Osteoblast (primary cell): ENCODE measurements at regions not wholly inside any gene's neighbourhood (a gene's known extent, or its start where the extent isn't known, plus 50 kb on each side); places are given as distances from the start of the nearest gene placed in this dataset.

Source experiments
- DNase-seq: peaks from one replicate; pipeline ENCODE4 v3.0.0; 2011; ENCODE audit warnings: low spot score, mixed read lengths; ENCODE audit not compliant: insufficient read length; ENCODE audit errors: missing footprints
- H2AFZ ChIP-seq: 2 replicates; pipeline ENCODE4 v1.6.0; 2011; ENCODE audit warnings: mild to moderate bottlenecking, low read length
- H3K27ac ChIP-seq: 2 replicates; pipeline ENCODE4 v1.5.1; 2011; ENCODE audit warnings: mild to moderate bottlenecking, low read depth, low read length, moderate library complexity
- H3K27me3 ChIP-seq: 2 replicates; pipeline ENCODE4 v1.6.0; 2012; ENCODE audit warnings: mild to moderate bottlenecking, control low read depth, inconsistent platforms, low read length, moderate library complexity; ENCODE audit not compliant: insufficient read depth
- H3K36me3 ChIP-seq: 2 replicates; pipeline ENCODE4 v1.5.1; 2011; ENCODE audit warnings: mild to moderate bottlenecking, low read length, control low read depth, moderate library complexity; ENCODE audit not compliant: insufficient read depth
- H3K4me1 ChIP-seq: 2 replicates; pipeline ENCODE4 v1.5.1; 2011; ENCODE audit warnings: mild to moderate bottlenecking, low read length, control low read depth, moderate library complexity; ENCODE audit not compliant: insufficient read depth
- H3K4me2 ChIP-seq: 2 replicates; pipeline ENCODE4 v1.6.0; 2011; ENCODE audit warnings: mild to moderate bottlenecking, low read length; ENCODE audit not compliant: insufficient read depth
- H3K4me3 ChIP-seq: fragments of 200-600 bp; sonication (generic); 3 replicates; pipeline ENCODE4 v1.5.1; 2012; ENCODE audit warnings: mild to moderate bottlenecking, low read length, inconsistent platforms; ENCODE audit not compliant: insufficient read depth
- H3K79me2 ChIP-seq: 2 replicates; pipeline ENCODE4 v1.6.0; 2012; ENCODE audit warnings: mild to moderate bottlenecking, low read length, control low read depth, inconsistent platforms; ENCODE audit not compliant: insufficient read depth
- H3K9me3 ChIP-seq: 2 replicates; pipeline ENCODE4 v1.5.1; 2011; ENCODE audit warnings: low read depth, low read length, control low read depth
- H4K20me1 ChIP-seq: 2 replicates; pipeline ENCODE4 v1.6.0; 2012; ENCODE audit warnings: mild to moderate bottlenecking, low read length, control low read depth; ENCODE audit not compliant: insufficient read depth
- TF ChIP-seq, protein P1 (sequence below): IDR thresholded peaks from 2 replicates; pipeline ENCODE4 v1.5.1; 2011; ENCODE audit warnings: mild to moderate bottlenecking, low read depth, low read length, moderate library complexity; ENCODE audit errors: extremely low read depth

DNA sequence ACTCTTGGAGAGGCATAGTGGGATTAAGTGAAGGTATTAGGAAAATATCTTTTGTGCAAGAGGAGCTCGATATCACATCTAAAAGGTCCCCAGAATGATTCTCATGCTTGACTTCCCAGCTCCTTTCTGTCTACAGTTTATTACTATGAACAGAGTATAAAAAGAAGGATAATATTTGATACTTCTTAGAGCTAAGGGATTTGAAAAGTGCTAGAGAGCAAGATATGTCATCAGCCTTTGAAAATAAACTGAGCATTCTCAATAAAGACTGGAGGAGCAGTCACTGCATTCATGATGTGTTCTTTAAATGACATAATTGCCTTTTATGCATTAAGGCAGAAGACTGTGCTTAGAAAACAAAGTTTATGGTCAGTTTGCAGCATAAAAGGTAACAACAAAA lies 543.2 kb upstream of the NRXN1 start:
- DNase-seq = no peak
- H3K36me3 ChIP-seq = no peaks in the 10 kb centered on the region
- H3K27ac ChIP-seq = no peak overlapping the region
- TF ChIP-seq, protein P1, sequence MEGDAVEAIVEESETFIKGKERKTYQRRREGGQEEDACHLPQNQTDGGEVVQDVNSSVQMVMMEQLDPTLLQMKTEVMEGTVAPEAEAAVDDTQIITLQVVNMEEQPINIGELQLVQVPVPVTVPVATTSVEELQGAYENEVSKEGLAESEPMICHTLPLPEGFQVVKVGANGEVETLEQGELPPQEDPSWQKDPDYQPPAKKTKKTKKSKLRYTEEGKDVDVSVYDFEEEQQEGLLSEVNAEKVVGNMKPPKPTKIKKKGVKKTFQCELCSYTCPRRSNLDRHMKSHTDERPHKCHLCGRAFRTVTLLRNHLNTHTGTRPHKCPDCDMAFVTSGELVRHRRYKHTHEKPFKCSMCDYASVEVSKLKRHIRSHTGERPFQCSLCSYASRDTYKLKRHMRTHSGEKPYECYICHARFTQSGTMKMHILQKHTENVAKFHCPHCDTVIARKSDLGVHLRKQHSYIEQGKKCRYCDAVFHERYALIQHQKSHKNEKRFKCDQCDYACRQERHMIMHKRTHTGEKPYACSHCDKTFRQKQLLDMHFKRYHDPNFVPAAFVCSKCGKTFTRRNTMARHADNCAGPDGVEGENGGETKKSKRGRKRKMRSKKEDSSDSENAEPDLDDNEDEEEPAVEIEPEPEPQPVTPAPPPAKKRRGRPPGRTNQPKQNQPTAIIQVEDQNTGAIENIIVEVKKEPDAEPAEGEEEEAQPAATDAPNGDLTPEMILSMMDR = no peak
- no peak overlapping the region for H3K4me2 ChIP-seq
- H3K9me3 ChIP-seq = no peaks in the 10 kb centered on the region
- H4K20me1 ChIP-seq = no peaks in the 10 kb centered on the region
- H3K79me2 ChIP-seq = no peaks in the 10 kb centered on the region
- H3K4me3 ChIP-seq = no peak overlapping the region
- H3K27me3 ChIP-seq = no peaks in the 10 kb centered on the region
- H2AFZ ChIP-seq = no peak overlapping the region
- H3K4me1 ChIP-seq = no peaks in the 10 kb centered on the region

DNA sequence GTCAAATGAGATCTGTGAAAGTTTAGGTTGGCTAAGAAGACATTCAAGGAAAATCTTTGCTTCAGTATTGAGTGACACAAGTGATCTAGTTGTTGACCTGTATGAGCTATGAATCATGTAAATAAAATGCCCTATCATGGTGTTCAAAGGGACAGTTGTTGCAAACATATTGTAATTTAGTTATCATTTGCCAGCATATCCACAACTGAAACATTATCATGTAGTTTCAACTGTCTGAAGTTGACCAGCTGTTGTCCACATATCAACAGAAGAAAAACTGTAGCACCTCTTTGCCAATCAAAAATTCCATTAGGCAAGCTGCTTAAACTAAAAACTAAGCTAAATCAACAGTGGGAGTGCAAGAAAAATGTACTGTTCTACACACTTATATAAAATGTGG lies 527.1 kb upstream of the NRXN1 start:
- Histone ChIP-seq H3K9me3 (no peaks in the 10 kb centered on the region), H3K4me1 (no peaks in the 10 kb centered on the region), H3K79me2 (no peaks in the 10 kb centered on the region), H3K4me3 (no peak overlapping the region), H2AFZ (no peak overlapping the region), H3K36me3 (no peaks in the 10 kb centered on the region), H3K4me2 (no peak overlapping the region), H4K20me1 (no peaks in the 10 kb centered on the region), H3K27ac (no peak overlapping the region), H3K27me3 (no peaks in the 10 kb centered on the region)
- DNase-seq = no peak
- TF ChIP-seq, protein P1 = no peak

DNA sequence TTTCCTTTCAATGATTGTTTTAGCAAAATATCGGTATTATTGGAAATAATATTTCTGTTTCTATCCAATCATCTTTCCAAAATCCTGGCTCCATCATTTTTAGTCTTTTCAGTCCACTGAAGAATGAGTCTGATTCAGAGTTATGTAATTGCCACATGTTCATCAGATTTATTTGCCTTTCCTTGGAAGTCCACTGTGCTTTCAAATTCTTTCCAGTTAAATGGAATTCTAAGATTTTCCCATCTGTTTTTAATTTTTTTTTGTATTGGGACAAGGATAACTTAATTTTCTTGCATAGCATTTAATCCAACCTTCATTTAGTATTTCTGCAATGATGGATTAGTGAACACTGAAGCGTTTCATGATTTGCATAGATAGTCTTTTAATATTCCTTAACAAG lies 521.5 kb upstream of the NRXN1 start:
- H3K79me2 ChIP-seq = no peaks in the 10 kb centered on the region
- H3K36me3 ChIP-seq = no peaks in the 10 kb centered on the region
- H3K4me1 ChIP-seq = no peaks in the 10 kb centered on the region
- TF ChIP-seq, protein P1 = no peak
- no peak for DNase-seq
- no peak overlapping the region for H2AFZ ChIP-seq
- no peaks in the 10 kb centered on the region for H4K20me1 ChIP-seq
- no peaks in the 10 kb centered on the region for H3K9me3 ChIP-seq
- no peak overlapping the region for H3K4me2 ChIP-seq
- H3K27ac ChIP-seq = no peak overlapping the region
- no peaks in the 10 kb centered on the region for H3K27me3 ChIP-seq
- H3K4me3 ChIP-seq = no peak overlapping the region

DNA sequence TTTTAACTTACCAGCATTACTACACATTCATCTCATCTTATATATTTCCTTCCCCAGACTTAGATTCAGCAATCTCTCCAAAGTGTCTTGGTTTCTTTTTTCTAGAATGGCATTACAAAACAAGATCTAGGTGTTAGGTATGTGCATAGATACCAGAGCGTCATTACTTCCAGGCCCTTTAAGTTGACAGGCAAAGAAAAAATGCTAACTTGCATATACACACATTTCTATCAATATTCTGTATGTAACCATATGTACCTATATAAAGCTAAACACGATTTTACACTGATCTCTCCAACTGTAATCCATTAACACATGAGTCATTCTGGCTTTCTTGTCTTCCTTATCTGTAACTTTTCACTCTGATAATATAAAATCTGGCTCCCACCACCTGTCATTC lies 503.8 kb upstream of the NRXN1 start:
- no peak for DNase-seq
- no peaks in the 10 kb centered on the region for H3K79me2 ChIP-seq
- H3K4me3 ChIP-seq = no peak overlapping the region
- no peaks in the 10 kb centered on the region for H3K36me3 ChIP-seq
- no peak overlapping the region for H3K27ac ChIP-seq
- TF ChIP-seq, protein P1 = no peak
- no peaks in the 10 kb centered on the region for H4K20me1 ChIP-seq
- H2AFZ ChIP-seq = no peak overlapping the region
- no peaks in the 10 kb centered on the region for H3K9me3 ChIP-seq
- H3K4me2 ChIP-seq = no peak overlapping the region
- no peaks in the 10 kb centered on the region for H3K4me1 ChIP-seq
- no peaks in the 10 kb centered on the region for H3K27me3 ChIP-seq
